HCT116 (cell line): ENCODE measurements at regions not wholly inside any gene's neighbourhood (a gene's known extent, or its start where the extent isn't known, plus 50 kb on each side); places are given as distances from the start of the nearest gene placed in this dataset.

Experiments used
- ATAC-seq: fragments of 200-7000 bp; cut with Tn5 transposase; 2 replicates; pipeline ENCODE4 v1.9.1; 2020; ENCODE audit warnings: mild to moderate bottlenecking, moderate library complexity
- BruUV-seq: library from RNA; stranded (reverse); fragments of 400-500 nt; replicated peaks from 2 replicates; lab custom pipeline; 2021; lab: Mats Ljungman, UMichigan
- CTCF ChIA-PET: fragments of 300-600 bp; sonication (Branson Sonifier 250); formaldehyde crosslinking; loops from one replicate; lab custom pipeline; 2021; ENCODE audit warnings: antibody characterized with exemption; lab: Charles Lee
- POLR2A ChIA-PET: fragments of 300-600, 350-600 bp; sonication (Branson Sonifier 250); formaldehyde crosslinking; loops from one replicate; lab custom pipeline; 2021; ENCODE audit warnings: antibody characterized with exemption; lab: Charles Lee
- RAD21 ChIA-PET, 2 experiments: fragments of 300-600 bp; sonication (Branson Sonifier 250); formaldehyde crosslinking; loops; one replicate each; lab custom pipeline; 2023; ENCODE audit warnings: low total read pairs in 2 of 2; ENCODE audit not compliant: uncharacterized antibody in 2 of 2, unreplicated experiment in 2 of 2, low non-redundant PET in 1 of 2; lab: Charles Lee
- DNase-seq: peaks from one replicate; pipeline ENCODE4 v3.0.0-alpha.2; 2010; ENCODE audit warnings: low read depth, low spot score
- H2AFZ ChIP-seq: fragments of 200-600 bp; shearing (Covaris generic), sonication (generic); 2 replicates; pipeline ENCODE4 v1.6.1; 2017; ENCODE audit warnings: low read depth, mixed run types, mixed read lengths, antibody characterized with exemption, low read length; ENCODE audit not compliant: poor library complexity, severe bottlenecking
- H3K27ac ChIP-seq: 2 replicates; pipeline ENCODE4 v1.5.1; 2012; ENCODE audit warnings: low read depth, low read length
- H3K27me3 ChIP-seq: fragments of 200-600 bp; sonication (generic); 2 replicates; pipeline ENCODE4 v1.6.1; 2016; ENCODE audit warnings: mixed run types, low read length, mixed read lengths; ENCODE audit not compliant: insufficient read depth
- H3K36me3 ChIP-seq, 2 experiments: fragments of 200-500 bp in 1 of 2; fragments of 200-600 bp in 1 of 2; sonication (Bioruptor generic) in 1 of 2; sonication (generic) in 1 of 2; 2 replicates each; pipeline versions ENCODE4 v1.5.1 to v1.6.1; 2014 to 2016; ENCODE audit warnings: low read length in 2 of 2, inconsistent platforms in 1 of 2, mixed read lengths in 1 of 2, mixed run types in 1 of 2; ENCODE audit not compliant: insufficient read depth in 2 of 2, control insufficient read depth in 1 of 2
- H3K4me1 ChIP-seq, 2 experiments: fragments of 200-600 bp in 1 of 2; sonication (generic) in 1 of 2; 2 replicates each; pipeline versions ENCODE4 v1.5.1 to v1.6.1; 2012 to 2017; ENCODE audit warnings: low read length in 2 of 2, inconsistent platforms in 1 of 2, mild to moderate bottlenecking in 1 of 2, mixed read lengths in 1 of 2, mixed run types in 1 of 2, moderate library complexity in 1 of 2; ENCODE audit not compliant: insufficient read depth in 2 of 2, control insufficient read depth in 1 of 2
- H3K4me2 ChIP-seq: fragments of 200-600 bp; sonication (generic); 2 replicates; pipeline ENCODE4 v1.6.1; 2017; ENCODE audit warnings: mixed run types, low read length, mixed read lengths
- H3K4me3 ChIP-seq, 2 experiments: fragments of 200-600 bp in 1 of 2; sonication (generic) in 1 of 2; replicated peaks in 1 of 2; 2 replicates each; pipeline ENCODE4 v1.5.1; 2011 to 2016; ENCODE audit warnings: low read length in 2 of 2, control low read depth in 1 of 2, low read depth in 1 of 2, mild to moderate bottlenecking in 1 of 2, mixed read lengths in 1 of 2, mixed run types in 1 of 2
- H3K79me2 ChIP-seq: fragments of 200-600 bp; sonication (generic); 2 replicates; pipeline ENCODE4 v1.6.1; 2017; ENCODE audit warnings: mild to moderate bottlenecking, mixed run types, low read length, moderate library complexity, mixed read lengths; ENCODE audit not compliant: insufficient read depth
- H3K9ac ChIP-seq: fragments of 200-600 bp; sonication (generic); 2 replicates; pipeline ENCODE4 v1.6.1; 2016; ENCODE audit warnings: low read length, mixed read lengths
- H3K9me2 ChIP-seq: fragments of 200-600 bp; sonication (generic), shearing (Covaris generic); 2 replicates; pipeline ENCODE4 v1.6.1; 2017; ENCODE audit warnings: mixed run types, mild to moderate bottlenecking, moderate library complexity; ENCODE audit not compliant: insufficient read depth
- H3K9me3 ChIP-seq, 2 experiments: fragments of 200-500 bp in 1 of 2; fragments of 200-600 bp in 1 of 2; sonication (Bioruptor generic) in 1 of 2; sonication (generic) in 1 of 2; 2 replicates each; pipeline ENCODE4 v1.6.1; 2014 to 2017; ENCODE audit warnings: low read length in 2 of 2, mixed read lengths in 2 of 2, inconsistent platforms in 1 of 2, low read depth in 1 of 2, mild to moderate bottlenecking in 1 of 2, mixed run types in 1 of 2, moderate library complexity in 1 of 2; ENCODE audit not compliant: control insufficient read depth in 1 of 2, insufficient read depth in 1 of 2
- H4K20me1 ChIP-seq: fragments of 200-600 bp; sonication (generic), shearing (Covaris generic); 2 replicates; pipeline ENCODE4 v1.6.1; 2017; ENCODE audit warnings: mixed run types, mild to moderate bottlenecking, moderate library complexity; ENCODE audit not compliant: insufficient read depth
- ATF3 ChIP-seq: IDR thresholded peaks from 2 replicates; pipeline ENCODE4 v1.6.1; 2012
- CBX3 ChIP-seq: IDR thresholded peaks from 2 replicates; pipeline ENCODE4 v1.6.1; 2012; ENCODE audit warnings: low read depth
- CTCF ChIP-seq, 3 experiments: fragments of 200-600 bp in 1 of 3; sonication (generic) in 1 of 3; IDR thresholded peaks in 2 of 3; conservative IDR thresholded peaks in 1 of 3; 2 replicates each; pipeline ENCODE4 v1.5.1; 2012 to 2017; ENCODE audit warnings: low read depth in 2 of 3, low read length in 2 of 3, antibody characterized with exemption in 1 of 3, borderline replicate concordance in 1 of 3, control low read depth in 1 of 3, mild to moderate bottlenecking in 1 of 3, mixed read lengths in 1 of 3, mixed run types in 1 of 3, moderate library complexity in 1 of 3; ENCODE audit not compliant: insufficient read depth in 1 of 3
- EGR1 ChIP-seq: IDR thresholded peaks from 2 replicates; pipeline ENCODE4 v1.6.1; 2012; ENCODE audit warnings: low read depth
- ELF1 ChIP-seq: IDR thresholded peaks from 2 replicates; pipeline ENCODE4 v1.6.1; 2012; ENCODE audit warnings: low read depth, borderline replicate concordance
- EZH2 ChIP-seq: fragments of 200-600 bp; sonication (generic); IDR thresholded peaks from 2 replicates; pipeline ENCODE4 v1.6.1; 2017; ENCODE audit warnings: antibody characterized with exemption, mixed run types
- EZH2phosphoT487 ChIP-seq: fragments of 200-600 bp; IDR thresholded peaks from 2 replicates; pipeline ENCODE4 v1.6.1; 2018; ENCODE audit warnings: antibody characterized with exemption, borderline replicate concordance
- FOSL1 ChIP-seq: IDR thresholded peaks from 2 replicates; pipeline ENCODE4 v1.6.1; 2012; ENCODE audit warnings: low read depth
- MAX ChIP-seq: IDR thresholded peaks from 2 replicates; pipeline ENCODE4 v1.6.1; 2012
- POLR2A ChIP-seq: IDR thresholded peaks from 2 replicates; pipeline ENCODE4 v1.7.0; 2011; ENCODE audit warnings: borderline replicate concordance; ENCODE audit not compliant: insufficient read depth, insufficient read length; ENCODE audit errors: extremely low read depth
- REST ChIP-seq: IDR thresholded peaks from 2 replicates; pipeline ENCODE4 v1.6.1; 2012; ENCODE audit warnings: low read depth
- SIN3A ChIP-seq: IDR thresholded peaks from 2 replicates; pipeline ENCODE4 v1.6.1; 2012; ENCODE audit warnings: low read depth
- SP1 ChIP-seq: IDR thresholded peaks from 2 replicates; pipeline ENCODE4 v1.6.1; 2012; ENCODE audit warnings: low read depth
- TCF7L2 ChIP-seq: IDR thresholded peaks from 2 replicates; pipeline ENCODE4 v1.7.0; 2011; ENCODE audit warnings: borderline replicate concordance, inconsistent platforms; ENCODE audit not compliant: insufficient read depth, insufficient read length; ENCODE audit errors: extremely low read depth
- YY1 ChIP-seq: IDR thresholded peaks from 2 replicates; pipeline ENCODE4 v1.6.1; 2011; ENCODE audit warnings: low read length, low read depth, moderate library complexity, mild to moderate bottlenecking; ENCODE audit not compliant: insufficient replicate concordance; ENCODE audit errors: extremely low read depth
- ZNF274 ChIP-seq: fragments of 200-500 bp; sonication (Bioruptor generic); IDR thresholded peaks from 2 replicates; pipeline ENCODE4 v1.6.1; 2014; ENCODE audit warnings: mild to moderate bottlenecking, low read depth, low read length, inconsistent platforms
- intact Hi-C: fragments of 100-400 bp; cut with micrococcal nuclease; formaldehyde crosslinking; loops from 2 replicates; pipeline ENCODE4 v1.10.0; 2022

GRCh38 chr3:178422406-178422805 is 113.8 kb upstream of the KCNMB2 start:
- no TSS peak for BruUV-seq
- Histone ChIP-seq H4K20me1 (no peaks in the 10 kb centered on the region), H3K9me2 (no peaks in the 10 kb centered on the region), H3K4me3 (no peak overlapping the region), H3K27me3 (no peaks in the 10 kb centered on the region), H3K9me3 (no peaks in the 10 kb centered on the region), H3K9ac (no peak overlapping the region), H3K4me2 (no peak overlapping the region), H3K79me2 (no peaks in the 10 kb centered on the region), H3K36me3 (no peaks in the 10 kb centered on the region), H3K27ac (no peak overlapping the region), H2AFZ (no peak overlapping the region), H3K4me1 (no peaks in the 10 kb centered on the region)
- TF ChIP-seq CTCF (IDR thresholded peaks at IDR 0.05 in 2 of 3, conservative IDR thresholded peaks at IDR 0.05 in 1 of 3; ENCODE audit: borderline replicate concordance in 1 of 3, insufficient read depth in 1 of 3, low read depth in 2 of 3, low read length in 2 of 3): peak in 2 of 3 experiments; percentile 15 to 35; a peak in 2 of 6 replicates
- TF ChIP-seq ZNF274: no peak
- RAD21 ChIA-PET: no interaction called here
- POLR2A ChIA-PET: no interaction called here
- intact Hi-C loops: no loop called here
- ATAC-seq (no peak), DNase-seq (no peak)
- CTCF ChIA-PET: interaction anchor here (2.0 to 3.6 kb wide), 2 partner anchors 13 to 14 kb away, joined by 9 to 13 read pairs; no protein-coding TSS in a partner anchor

GRCh38 chr3:178428037-178428436 is 108.2 kb upstream of the KCNMB2 start:
- POLR2A ChIA-PET: no interaction called here
- ATAC-seq: no peak
- TF ChIP-seq TCF7L2: no peak
- no peak for TF ChIP-seq ZNF274
- no peak for TF ChIP-seq YY1
- no peak for TF ChIP-seq EZH2phosphoT487
- TF ChIP-seq EGR1: no peak
- TF ChIP-seq ELF1: no peak
- no peak for TF ChIP-seq MAX
- no peak for TF ChIP-seq SP1
- TF ChIP-seq CBX3: no peak
- TF ChIP-seq POLR2A: no peak
- no peak for TF ChIP-seq EZH2
- no peak for TF ChIP-seq ATF3
- no peak for TF ChIP-seq FOSL1
- no peak for TF ChIP-seq SIN3A
- TF ChIP-seq REST: no peak

More at GRCh38 chr3:178428037-178428436, 108.2 kb upstream of the KCNMB2 start:
- H3K9me2 ChIP-seq: no peaks in the 10 kb centered on the region
- DNase-seq: no peak
- no peak overlapping the region for H3K9ac ChIP-seq
- H3K36me3 ChIP-seq: no peaks in the 10 kb centered on the region
- H4K20me1 ChIP-seq: no peaks in the 10 kb centered on the region
- H3K4me2 ChIP-seq: no peak overlapping the region
- RAD21 ChIA-PET: no interaction called here
- CTCF ChIA-PET: no interaction called here
- no peaks in the 10 kb centered on the region for H3K4me1 ChIP-seq
- H3K4me3 ChIP-seq: no peak overlapping the region
- H2AFZ ChIP-seq: no peak overlapping the region
- intact Hi-C loops: no loop called here
- H3K79me2 ChIP-seq: no peaks in the 10 kb centered on the region
- BruUV-seq: no TSS peak
- H3K27me3 ChIP-seq: no peaks in the 10 kb centered on the region
- no peaks in the 10 kb centered on the region for H3K9me3 ChIP-seq
- H3K27ac ChIP-seq: no peak overlapping the region
